ENCODE measurements at regions not wholly inside any gene's neighbourhood (a gene's known extent, or its start where the extent isn't known, plus 50 kb on each side); places are given as distances from the start of the nearest gene placed in this dataset.

DNA sequence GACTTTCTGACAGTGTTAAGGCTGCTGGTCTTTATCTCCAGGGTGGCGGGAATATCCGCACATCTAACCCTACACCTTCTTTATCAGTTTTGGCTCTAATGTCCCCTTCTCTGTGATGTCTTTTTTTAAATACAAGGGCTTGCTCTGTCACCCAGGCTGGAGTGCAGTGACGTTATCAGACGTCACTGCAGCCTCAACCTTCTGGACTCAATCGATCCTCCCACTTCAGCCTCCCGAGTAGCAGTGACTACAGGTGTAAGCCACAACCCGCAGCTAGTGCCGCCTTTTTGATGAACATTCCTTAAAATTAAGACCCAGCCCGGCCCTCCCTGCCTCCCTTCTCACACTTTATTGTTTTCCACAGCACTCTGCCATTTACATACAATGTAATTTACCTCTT lies 120.1 kb upstream of the CDH4 start:
- TF ChIP-seq CTCF (IDR thresholded peaks at IDR 0.05) = no peak
- Histone ChIP-seq H3K27me3 (peaks cover 0 to 69% (median 41%) of the 10 kb centered on the region in 7 donors), H3K9me3 (no peaks in the 10 kb centered on the region)

DNA sequence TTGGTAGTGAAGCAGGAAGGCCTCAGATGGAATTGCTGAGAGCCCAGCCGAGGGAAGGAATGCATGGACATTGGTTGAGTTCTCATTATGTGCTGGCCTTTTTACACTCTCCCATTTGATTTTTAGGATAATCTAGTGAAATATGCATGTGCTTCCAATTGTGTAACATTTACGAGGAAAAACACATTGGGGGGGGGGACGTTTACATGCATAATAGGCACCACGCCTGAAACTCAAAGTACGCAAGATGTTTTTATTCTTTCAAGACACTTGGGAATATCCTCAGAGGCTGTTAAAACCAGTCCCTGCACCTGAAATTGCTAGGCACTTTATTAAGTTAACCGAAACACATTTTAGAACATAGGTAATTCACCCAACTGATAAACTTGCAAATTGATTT lies 118.5 kb upstream of the CDH4 start:
- ATAC-seq (no peak), DNase-seq (no peak)
- intact Hi-C loops (cut with DNase I) = no loop called here
- H3K9me3 ChIP-seq = no peaks in the 10 kb centered on the region
- WGBS, 2 donors = 84% methylated on average over 6 of the region's 6 CpGs
- H3K36me3 ChIP-seq = no peaks in the 10 kb centered on the region
- H3K27ac ChIP-seq = no peak overlapping the region
- no peak overlapping the region for H3K4me3 ChIP-seq
- peaks cover 0 to 5% (median 0%) of the 10 kb centered on the region in 9 donors for H3K4me1 ChIP-seq
- TF ChIP-seq CTCF (IDR thresholded peaks at IDR 0.05) = no peak
- peaks cover 0 to 77% (median 48%) of the 10 kb centered on the region in 7 donors for H3K27me3 ChIP-seq

More for the DNA sequence above, 120.1 kb upstream of the CDH4 start:
- Histone ChIP-seq H3K27ac (no peak overlapping the region), H3K36me3 (no peaks in the 10 kb centered on the region), H3K4me1 (peaks cover 0 to 5% (median 0%) of the 10 kb centered on the region in 9 donors), H3K4me3 (no peak overlapping the region)
- ATAC-seq (no peak), DNase-seq (no peak)
- WGBS, 2 donors = 81 to 83% methylated on average over 9 of the region's 9 CpGs
- intact Hi-C loops (cut with DNase I) = no loop called here

GRCh38 chr20:61134296-61135030 lies 117.6 kb upstream of the CDH4 start:
- WGBS, 2 donors = 56 to 57% methylated on average over 9 of the region's 9 CpGs
- intact Hi-C loops (cut with DNase I) = no loop called here
- Histone ChIP-seq H3K9me3 (no peaks in the 10 kb centered on the region), H3K27ac (no peak overlapping the region), H3K36me3 (no peaks in the 10 kb centered on the region), H3K4me1 (peaks cover 0 to 5% (median 0%) of the 10 kb centered on the region in 9 donors), H3K27me3 (peaks cover 0 to 79% (median 45%) of the 10 kb centered on the region in 7 donors), H3K4me3 (no peak overlapping the region)
- no peak for TF ChIP-seq CTCF (IDR thresholded peaks at IDR 0.05)
- no peak for DNase-seq
- no peak for ATAC-seq

DNA sequence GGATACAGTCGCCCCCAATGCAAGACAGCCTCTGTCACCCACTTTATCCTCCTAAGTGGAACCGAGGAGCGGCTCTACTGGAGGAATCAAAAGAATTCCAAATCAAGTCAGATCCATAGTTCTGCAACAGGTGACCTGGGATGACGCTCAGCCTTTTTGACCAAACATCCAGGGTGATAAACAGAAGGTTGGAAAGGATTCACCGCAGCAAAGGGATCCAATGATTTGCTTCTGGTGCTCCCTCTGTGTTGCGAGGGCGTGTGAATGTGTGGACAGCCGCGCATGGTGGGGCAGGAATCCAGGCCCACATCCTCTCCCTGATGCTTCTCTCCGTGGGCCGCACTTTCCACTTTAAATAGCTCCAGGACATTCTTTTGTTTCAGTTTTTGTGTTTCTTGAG lies 116.8 kb upstream of the CDH4 start:
- no peak for DNase-seq
- Histone ChIP-seq H3K4me1 (peaks cover 0 to 5% (median 0%) of the 10 kb centered on the region in 9 donors), H3K9me3 (no peaks in the 10 kb centered on the region), H3K27ac (no peak overlapping the region), H3K27me3 (peaks cover 0 to 74% (median 38%) of the 10 kb centered on the region in 7 donors), H3K36me3 (no peaks in the 10 kb centered on the region), H3K4me3 (no peak overlapping the region)
- ATAC-seq = no peak
- no peak for TF ChIP-seq CTCF (IDR thresholded peaks at IDR 0.05)
- intact Hi-C loops (cut with DNase I) = no loop called here
- WGBS, 2 donors = 62 to 66% methylated on average over 11 of the region's 11 CpGs

Measured in heart right ventricle (tissue), 16 donors.